GM23338 (cell line): ENCODE measurements at regions not wholly inside any gene's neighbourhood (a gene's known extent, or its start where the extent isn't known, plus 50 kb on each side); places are given as distances from the start of the nearest gene placed in this dataset.

Experiments
- ATAC-seq: fragments of 200-7000 bp; cut with Tn5 transposase; 3 replicates; pipeline ENCODE4 v1.9.1; 2020
- DNase-seq: peaks from one replicate; pipeline ENCODE4 v3.0.0-alpha.2; 2015; ENCODE audit warnings: low spot score
- H2AFZ ChIP-seq: fragments of 200-600 bp; sonication (generic); 2 replicates; pipeline ENCODE4 v1.8.0; 2016; ENCODE audit warnings: antibody characterized with exemption, mild to moderate bottlenecking, moderate library complexity
- H3F3A ChIP-seq: fragments of 200-600 bp; sonication (generic); replicated peaks from 2 replicates; pipeline ENCODE4 v1.8.0; 2017; ENCODE audit warnings: antibody characterized with exemption, mixed run types, low read depth
- H3K27ac ChIP-seq: fragments of 200-600 bp; sonication (generic); 2 replicates; pipeline ENCODE4 v1.6.1; 2016; ENCODE audit warnings: low read depth
- H3K27me3 ChIP-seq: fragments of 200-600 bp; sonication (generic); 2 replicates; pipeline ENCODE4 v1.8.0; 2016; ENCODE audit warnings: mild to moderate bottlenecking, mixed run types, moderate library complexity; ENCODE audit not compliant: insufficient read depth
- H3K36me3 ChIP-seq: fragments of 200-600 bp; sonication (generic); 2 replicates; pipeline ENCODE4 v1.8.0; 2016; ENCODE audit warnings: mild to moderate bottlenecking; ENCODE audit not compliant: insufficient read depth
- H3K4me1 ChIP-seq: fragments of 200-600 bp; sonication (generic); 2 replicates; pipeline ENCODE4 v1.8.0; 2016; ENCODE audit warnings: mild to moderate bottlenecking, moderate library complexity; ENCODE audit not compliant: insufficient read depth
- H3K4me2 ChIP-seq: fragments of 200-600 bp; sonication (generic); 2 replicates; pipeline ENCODE4 v1.7.1; 2017; ENCODE audit warnings: mixed run types
- H3K4me3 ChIP-seq: fragments of 200-600 bp; sonication (generic); 2 replicates; pipeline ENCODE4 v1.6.1; 2016; ENCODE audit warnings: mixed run types
- H3K79me2 ChIP-seq: fragments of 200-600 bp; sonication (generic); replicated peaks from 2 replicates; pipeline ENCODE4 v1.8.0; 2017; ENCODE audit warnings: mild to moderate bottlenecking; ENCODE audit not compliant: insufficient read depth
- H3K9me2 ChIP-seq: fragments of 200-600 bp; sonication (generic); 2 replicates; pipeline ENCODE4 v1.8.0; 2017; ENCODE audit not compliant: insufficient read depth
- H4K20me1 ChIP-seq: fragments of 200-600 bp; sonication (generic); replicated peaks from 2 replicates; pipeline ENCODE4 v1.8.0; 2017; ENCODE audit warnings: mild to moderate bottlenecking; ENCODE audit not compliant: insufficient read depth
- H3K27ac Mint-ChIP-seq: 2 replicates; pipeline ENCODE4 v1.8.0; 2020; ENCODE audit warnings: inconsistent platforms, mild to moderate bottlenecking, moderate library complexity, mixed read lengths
- H3K27me3 Mint-ChIP-seq: 3 replicates; pipeline ENCODE4 v1.8.0; 2022; ENCODE audit warnings: low read depth, mild to moderate bottlenecking, moderate library complexity, mixed read lengths, inconsistent platforms; ENCODE audit not compliant: insufficient read depth, poor library complexity
- H3K36me3 Mint-ChIP-seq: 3 replicates; pipeline ENCODE4 v1.8.0; 2021; ENCODE audit warnings: low read depth, mild to moderate bottlenecking, inconsistent platforms, moderate library complexity, mixed read lengths
- H3K4me1 Mint-ChIP-seq: 3 replicates; pipeline ENCODE4 v1.8.0; 2020; ENCODE audit warnings: mild to moderate bottlenecking, inconsistent platforms, mixed read lengths
- H3K4me3 Mint-ChIP-seq: 3 replicates; pipeline ENCODE4 v1.8.0; 2021; ENCODE audit warnings: moderate library complexity, mild to moderate bottlenecking, inconsistent platforms, mixed read lengths
- H3K9me3 Mint-ChIP-seq: 3 replicates; pipeline ENCODE4 v1.8.0; 2020; ENCODE audit warnings: moderate library complexity, mild to moderate bottlenecking, inconsistent platforms, mixed read lengths
- CREB1 ChIP-seq: fragments of 250-450 bp; sonication (Bioruptor Pico); IDR thresholded peaks from 2 replicates; pipeline ENCODE4 v1.5.0; 2020; ENCODE audit warnings: low read depth, mild to moderate bottlenecking, moderate library complexity
- CTCF ChIP-seq, 2 experiments: fragments of 200-600 bp in 1 of 2; sonication (generic) in 1 of 2; conservative IDR thresholded peaks; 2 replicates each; pipeline versions ENCODE4 v1.5.1 to v1.6.1; 2016 to 2017; ENCODE audit warnings: antibody characterized with exemption in 2 of 2, low read depth in 2 of 2, mild to moderate bottlenecking in 2 of 2, moderate library complexity in 1 of 2
- ETS1 ChIP-seq: IDR thresholded peaks from 2 replicates; pipeline ENCODE4 v1.6.1; 2016; ENCODE audit warnings: antibody characterized with exemption
- EZH2 ChIP-seq: fragments of 200-600 bp; sonication (generic); IDR thresholded peaks from one replicate; pipeline ENCODE4 v1.8.0; 2017; ENCODE audit warnings: antibody characterized with exemption, mild to moderate bottlenecking, low read depth; ENCODE audit not compliant: unreplicated experiment
- EZH2phosphoT487 ChIP-seq: fragments of 200-600 bp; sonication (generic); IDR thresholded peaks from one replicate; pipeline ENCODE4 v1.8.1; 2018; ENCODE audit warnings: antibody characterized with exemption; ENCODE audit not compliant: unreplicated experiment
- JUNB ChIP-seq: IDR thresholded peaks from one replicate; pipeline ENCODE4 v1.6.1; 2016; ENCODE audit warnings: antibody characterized with exemption; ENCODE audit not compliant: unreplicated experiment
- NANOG ChIP-seq: IDR thresholded peaks from 2 replicates; pipeline ENCODE4 v1.6.1; 2016; ENCODE audit warnings: antibody characterized with exemption, borderline replicate concordance
- POLR2AphosphoS5 ChIP-seq: IDR thresholded peaks from 2 replicates; pipeline ENCODE4 v1.6.1; 2016; ENCODE audit warnings: antibody characterized with exemption, low read depth
- ZNF331 ChIP-seq: fragments of 250-450 bp; sonication (Bioruptor Pico); IDR thresholded peaks from 2 replicates; pipeline ENCODE4 v1.5.0; 2020; ENCODE audit warnings: low read depth, mild to moderate bottlenecking, moderate library complexity

- TF ChIP-seq CTCF (conservative IDR thresholded peaks at IDR 0.05; ENCODE audit: low read depth in 2 of 2) (0 out of 4 replicates have a peak, but pooled peaks of 1 of the 2 experiments have one; percentile 15), CREB1 (CRISPR knock-in tag) (no peak), JUNB (no peak)
- H4K20me1 ChIP-seq, result no peaks in the 10 kb centered on the region
- H3K4me2 ChIP-seq, result no peak overlapping the region
- DNase-seq, result no peak
- no peaks in the 10 kb centered on the region for H3K4me1 ChIP-seq
- no peaks in the 10 kb centered on the region for H3K9me2 ChIP-seq
- Mint-ChIP-seq H3K27me3 (peaks cover 3% of the 10 kb centered on the region), H3K4me3 (no peak overlapping the region), H3K4me1 (peaks cover 4% of the 10 kb centered on the region; the same call in 2 of the 3 replicates), H3K27ac (no peak overlapping the region), H3K9me3 (no peaks in the 10 kb centered on the region), H3K36me3 (no peaks in the 10 kb centered on the region)
- no peak overlapping the region for H3K4me3 ChIP-seq
- no peaks in the 10 kb centered on the region for H3K27me3 ChIP-seq
- peak; percentile 26; the same call in 1 of the 3 replicates for ATAC-seq
- no peaks in the 10 kb centered on the region for H3K36me3 ChIP-seq
- H3K79me2 ChIP-seq, result no peaks in the 10 kb centered on the region
- no peak overlapping the region for H2AFZ ChIP-seq
- H3F3A ChIP-seq, result no peaks in the 10 kb centered on the region
- H3K27ac ChIP-seq, result no peak overlapping the region
These were observed 156.0 kb upstream of the ROPN1 start for GRCh38 chr3:124147946-124148345.

- Mint-ChIP-seq H3K9me3 (peaks cover 2% of the 10 kb centered on the region; the same call in 1 of the 3 replicates), H3K27ac (no peak overlapping the region), H3K36me3 (peaks cover 2% of the 10 kb centered on the region; the same call in 1 of the 3 replicates), H3K4me3 (no peak overlapping the region), H3K4me1 (peaks cover 4% of the 10 kb centered on the region; the same call in 2 of the 3 replicates), H3K27me3 (peaks cover 3% of the 10 kb centered on the region)
- Histone ChIP-seq H3K27ac (no peak overlapping the region), H3K4me2 (no peak overlapping the region), H3K4me1 (no peaks in the 10 kb centered on the region), H3F3A (no peaks in the 10 kb centered on the region), H3K4me3 (no peak overlapping the region), H3K9me2 (no peaks in the 10 kb centered on the region), H3K79me2 (no peaks in the 10 kb centered on the region), H2AFZ (no peak overlapping the region), H3K27me3 (no peaks in the 10 kb centered on the region), H4K20me1 (no peaks in the 10 kb centered on the region), H3K36me3 (no peaks in the 10 kb centered on the region)
- ATAC-seq (no peak), DNase-seq (no peak)
- TF ChIP-seq JUNB, result no peak
- TF ChIP-seq NANOG, result no peak
- TF ChIP-seq EZH2, result no peak
- TF ChIP-seq POLR2AphosphoS5, result no peak
- no peak for TF ChIP-seq ETS1
- no peak for TF ChIP-seq ZNF331 (CRISPR knock-in tag)
- no peak for TF ChIP-seq CREB1 (CRISPR knock-in tag)
- no peak for TF ChIP-seq EZH2phosphoT487
These were observed 157.2 kb upstream of the ROPN1 start for GRCh38 chr3:124149081-124149480.
